ENCODE measurements at regions not wholly inside any gene's neighbourhood (a gene's known extent, or its start where the extent isn't known, plus 50 kb on each side); places are given as distances from the start of the nearest gene placed in this dataset.

DNA sequence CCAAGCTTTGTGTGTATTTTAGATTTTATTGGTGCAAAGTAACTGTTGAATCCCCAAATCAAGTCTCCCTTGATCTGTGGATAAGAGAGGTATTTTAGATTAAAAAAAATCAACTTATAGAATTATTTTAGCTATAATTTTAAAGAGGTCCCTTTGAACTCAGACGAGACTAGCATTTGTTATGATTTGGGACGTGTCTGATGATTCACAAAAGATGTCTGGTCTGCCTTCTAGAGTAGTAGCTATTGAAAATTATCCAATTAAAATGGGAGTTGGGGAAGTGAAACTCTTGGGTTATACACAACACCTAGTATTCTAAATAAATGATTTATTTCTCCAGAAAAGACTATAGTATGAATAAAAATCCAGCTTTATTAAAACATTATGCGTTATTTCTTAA lies 227.9 kb upstream of the GRIA4 start:
- no peak for TF ChIP-seq POLR2A (IDR thresholded peaks at IDR 0.05)
- TF ChIP-seq, protein P1, sequence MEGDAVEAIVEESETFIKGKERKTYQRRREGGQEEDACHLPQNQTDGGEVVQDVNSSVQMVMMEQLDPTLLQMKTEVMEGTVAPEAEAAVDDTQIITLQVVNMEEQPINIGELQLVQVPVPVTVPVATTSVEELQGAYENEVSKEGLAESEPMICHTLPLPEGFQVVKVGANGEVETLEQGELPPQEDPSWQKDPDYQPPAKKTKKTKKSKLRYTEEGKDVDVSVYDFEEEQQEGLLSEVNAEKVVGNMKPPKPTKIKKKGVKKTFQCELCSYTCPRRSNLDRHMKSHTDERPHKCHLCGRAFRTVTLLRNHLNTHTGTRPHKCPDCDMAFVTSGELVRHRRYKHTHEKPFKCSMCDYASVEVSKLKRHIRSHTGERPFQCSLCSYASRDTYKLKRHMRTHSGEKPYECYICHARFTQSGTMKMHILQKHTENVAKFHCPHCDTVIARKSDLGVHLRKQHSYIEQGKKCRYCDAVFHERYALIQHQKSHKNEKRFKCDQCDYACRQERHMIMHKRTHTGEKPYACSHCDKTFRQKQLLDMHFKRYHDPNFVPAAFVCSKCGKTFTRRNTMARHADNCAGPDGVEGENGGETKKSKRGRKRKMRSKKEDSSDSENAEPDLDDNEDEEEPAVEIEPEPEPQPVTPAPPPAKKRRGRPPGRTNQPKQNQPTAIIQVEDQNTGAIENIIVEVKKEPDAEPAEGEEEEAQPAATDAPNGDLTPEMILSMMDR (IDR thresholded peaks at IDR 0.05) = no peak
